GM12878 (cell line): ENCODE measurements at regions not wholly inside any gene's neighbourhood (a gene's known extent, or its start where the extent isn't known, plus 50 kb on each side); places are given as distances from the start of the nearest gene placed in this dataset.

ENCODE experiments used
- CHD2 ChIP-seq: IDR thresholded peaks from 2 replicates; pipeline ENCODE4 v1.6.1; 2011; ENCODE audit warnings: low read depth, low read length, improper control_type of control experiment, borderline replicate concordance
- CHD4 ChIP-seq: fragments of 200-600 bp; sonication (generic); IDR thresholded peaks from 2 replicates; pipeline ENCODE4 v1.6.1; 2016; ENCODE audit warnings: mild to moderate bottlenecking
- EP300 ChIP-seq, 2 experiments: fragments of 150-350 bp in 1 of 2; IDR thresholded peaks; 2 replicates each; pipeline ENCODE4 v1.6.1; 2011 to 2012; ENCODE audit warnings: low read depth in 2 of 2, low read length in 2 of 2, borderline replicate concordance in 1 of 2, improper control_type of control experiment in 1 of 2, inconsistent platforms in 1 of 2; ENCODE audit not compliant: control insufficient read depth in 1 of 2
- EZH2 ChIP-seq: IDR thresholded peaks from 2 replicates; pipeline ENCODE4 v1.6.1; 2012; ENCODE audit warnings: low read depth, mild to moderate bottlenecking, control low read depth, inconsistent platforms, low read length, borderline replicate concordance; ENCODE audit not compliant: control insufficient read depth
- NBN ChIP-seq: fragments of 450-650 bp; IDR thresholded peaks from 2 replicates; pipeline ENCODE4 v1.6.1; 2016
- NFIC ChIP-seq: IDR thresholded peaks from 2 replicates; pipeline ENCODE4 v1.6.1; 2012; ENCODE audit warnings: low read depth, mild to moderate bottlenecking, inconsistent platforms, low read length, moderate library complexity
- NRF1 ChIP-seq: conservative IDR thresholded peaks from 2 replicates; pipeline ENCODE4 v1.6.1; 2011; ENCODE audit warnings: mild to moderate bottlenecking, low read depth, low read length, improper control_type of control experiment
- RFX5 ChIP-seq: IDR thresholded peaks from 2 replicates; pipeline ENCODE4 v1.6.1; 2011; ENCODE audit warnings: low read depth, low read length, improper control_type of control experiment
- SRF ChIP-seq, 2 experiments: IDR thresholded peaks; 2 replicates each; pipeline ENCODE4 v1.6.1; 2011; ENCODE audit warnings: low read depth in 2 of 2, low read length in 2 of 2, mild to moderate bottlenecking in 1 of 2, moderate library complexity in 1 of 2
- ZBED1 ChIP-seq: IDR thresholded peaks from 2 replicates; pipeline ENCODE4 v1.6.1; 2016; ENCODE audit warnings: borderline replicate concordance
- TF ChIP-seq, protein P1 (sequence below): IDR thresholded peaks from 2 replicates; pipeline ENCODE4 v1.6.1; 2012; ENCODE audit warnings: low read depth, low read length, improper control_type of control experiment
- TF ChIP-seq, protein P2 (sequence below), 3 experiments: IDR thresholded peaks in 2 of 3; conservative IDR thresholded peaks in 1 of 3; 2 replicates each; pipeline ENCODE4 v1.5.1; 2011; ENCODE audit warnings: low read depth in 3 of 3, low read length in 3 of 3, mild to moderate bottlenecking in 3 of 3, control low read depth in 2 of 3, moderate library complexity in 2 of 3, inconsistent platforms in 1 of 3, mixed read lengths in 1 of 3; ENCODE audit not compliant: control insufficient read depth in 2 of 3, insufficient read depth in 1 of 3; ENCODE audit errors: extremely low read depth in 1 of 3
- TF ChIP-seq, protein P3 (sequence below): IDR thresholded peaks from 2 replicates; pipeline ENCODE4 v1.6.1; 2012; ENCODE audit warnings: low read depth, low read length, improper control_type of control experiment

DNA sequence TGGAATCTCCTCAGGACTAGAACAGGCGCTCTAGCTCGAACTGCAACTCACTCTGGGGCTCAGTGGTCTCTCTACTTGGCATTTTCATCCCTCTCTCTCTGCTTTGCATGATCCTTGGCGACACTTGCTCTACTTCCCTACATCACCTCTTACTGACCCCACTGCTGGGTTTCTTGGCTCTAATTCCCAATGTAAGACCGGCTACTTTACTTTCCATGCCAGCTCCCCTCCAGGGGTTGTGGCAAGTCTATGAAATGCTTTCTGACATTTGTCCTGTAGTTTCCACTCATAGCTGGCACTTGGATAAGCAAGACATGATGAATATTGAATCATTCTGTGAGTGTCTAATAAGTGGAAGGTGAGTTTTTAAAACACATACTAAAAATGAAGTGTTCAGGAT is 292.3 kb downstream of the USP25 start:
- no peak for TF ChIP-seq NRF1
- no peak for TF ChIP-seq RFX5
- no peak for TF ChIP-seq NBN
- TF ChIP-seq, protein P1, sequence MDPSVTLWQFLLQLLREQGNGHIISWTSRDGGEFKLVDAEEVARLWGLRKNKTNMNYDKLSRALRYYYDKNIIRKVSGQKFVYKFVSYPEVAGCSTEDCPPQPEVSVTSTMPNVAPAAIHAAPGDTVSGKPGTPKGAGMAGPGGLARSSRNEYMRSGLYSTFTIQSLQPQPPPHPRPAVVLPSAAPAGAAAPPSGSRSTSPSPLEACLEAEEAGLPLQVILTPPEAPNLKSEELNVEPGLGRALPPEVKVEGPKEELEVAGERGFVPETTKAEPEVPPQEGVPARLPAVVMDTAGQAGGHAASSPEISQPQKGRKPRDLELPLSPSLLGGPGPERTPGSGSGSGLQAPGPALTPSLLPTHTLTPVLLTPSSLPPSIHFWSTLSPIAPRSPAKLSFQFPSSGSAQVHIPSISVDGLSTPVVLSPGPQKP, result no peak
- TF ChIP-seq ZBED1, result no peak
- TF ChIP-seq EZH2, result no peak
- no peak for TF ChIP-seq EP300 (IDR thresholded peaks at IDR 0.05; ENCODE audit: borderline replicate concordance in 1 of 2, control insufficient read depth in 1 of 2, low read depth in 2 of 2, low read length in 2 of 2)
- TF ChIP-seq NFIC, result no peak
- no peak for TF ChIP-seq CHD2
- TF ChIP-seq, protein P2, sequence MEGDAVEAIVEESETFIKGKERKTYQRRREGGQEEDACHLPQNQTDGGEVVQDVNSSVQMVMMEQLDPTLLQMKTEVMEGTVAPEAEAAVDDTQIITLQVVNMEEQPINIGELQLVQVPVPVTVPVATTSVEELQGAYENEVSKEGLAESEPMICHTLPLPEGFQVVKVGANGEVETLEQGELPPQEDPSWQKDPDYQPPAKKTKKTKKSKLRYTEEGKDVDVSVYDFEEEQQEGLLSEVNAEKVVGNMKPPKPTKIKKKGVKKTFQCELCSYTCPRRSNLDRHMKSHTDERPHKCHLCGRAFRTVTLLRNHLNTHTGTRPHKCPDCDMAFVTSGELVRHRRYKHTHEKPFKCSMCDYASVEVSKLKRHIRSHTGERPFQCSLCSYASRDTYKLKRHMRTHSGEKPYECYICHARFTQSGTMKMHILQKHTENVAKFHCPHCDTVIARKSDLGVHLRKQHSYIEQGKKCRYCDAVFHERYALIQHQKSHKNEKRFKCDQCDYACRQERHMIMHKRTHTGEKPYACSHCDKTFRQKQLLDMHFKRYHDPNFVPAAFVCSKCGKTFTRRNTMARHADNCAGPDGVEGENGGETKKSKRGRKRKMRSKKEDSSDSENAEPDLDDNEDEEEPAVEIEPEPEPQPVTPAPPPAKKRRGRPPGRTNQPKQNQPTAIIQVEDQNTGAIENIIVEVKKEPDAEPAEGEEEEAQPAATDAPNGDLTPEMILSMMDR (IDR thresholded peaks at IDR 0.05 in 2 of 3, conservative IDR thresholded peaks at IDR 0.05 in 1 of 3; ENCODE audit: control insufficient read depth in 2 of 3, extremely low read depth in 1 of 3, insufficient read depth in 1 of 3, low read depth in 3 of 3, low read length in 3 of 3), result no peak
- TF ChIP-seq, protein P3, sequence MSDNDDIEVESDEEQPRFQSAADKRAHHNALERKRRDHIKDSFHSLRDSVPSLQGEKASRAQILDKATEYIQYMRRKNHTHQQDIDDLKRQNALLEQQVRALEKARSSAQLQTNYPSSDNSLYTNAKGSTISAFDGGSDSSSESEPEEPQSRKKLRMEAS, result no peak
- TF ChIP-seq SRF (IDR thresholded peaks at IDR 0.05; ENCODE audit: low read depth in 2 of 2, low read length in 2 of 2), result no peak
- no peak for TF ChIP-seq CHD4
